IMR-90 (cell line): ENCODE measurements at regions not wholly inside any gene's neighbourhood (a gene's known extent, or its start where the extent isn't known, plus 50 kb on each side); places are given as distances from the start of the nearest gene placed in this dataset.
A peak's percentile ranks its signal among the peaks of the same experiment; 100 is the strongest.

Experiments
- ATAC-seq: fragments of 200-7000 bp; cut with Tn5 transposase; 2 replicates; pipeline ENCODE4 v1.9.1; 2020; ENCODE audit warnings: low read depth, mild to moderate bottlenecking, moderate library complexity
- BruUV-seq: library from RNA; stranded (reverse); fragments of 400-500 nt; replicated peaks from 2 replicates; lab custom pipeline; 2021; lab: Mats Ljungman, UMichigan
- CTCF ChIA-PET: fragments of 300-600 bp; formaldehyde crosslinking; extraction: SDS; loops from one replicate; lab custom pipeline; 2021; ENCODE audit warnings: antibody characterized with exemption; lab: Yijun Ruan, JAX
- POLR2A ChIA-PET: fragments of 300-600 bp; sonication (Branson Sonifier 250); formaldehyde crosslinking; loops from one replicate; lab custom pipeline; 2022; ENCODE audit warnings: antibody characterized with exemption; ENCODE audit not compliant: unreplicated experiment; lab: Charles Lee
- DNase-seq: peaks from one replicate; pipeline ENCODE4 v3.0.0; 2013
- H2AFZ ChIP-seq: replicated peaks from 2 replicates; pipeline ENCODE3; 2013; ENCODE audit warnings: low read length, mild to moderate bottlenecking; ENCODE audit not compliant: poor library complexity
- H2AK5ac ChIP-seq: 2 replicates; pipeline ENCODE4 v1.6.1; 2013; ENCODE audit warnings: low read depth, low read length, inconsistent platforms
- H2AK9ac ChIP-seq: replicated peaks from 2 replicates; pipeline ENCODE3; 2013; ENCODE audit warnings: mild to moderate bottlenecking, low read depth, low read length, moderate library complexity; ENCODE audit not compliant: poor library complexity
- H2BK120ac ChIP-seq: 2 replicates; pipeline ENCODE4 v1.6.1; 2013; ENCODE audit warnings: low read depth, low read length, inconsistent platforms
- H2BK15ac ChIP-seq: 3 replicates; pipeline ENCODE4 v1.6.1; 2013; ENCODE audit warnings: low read depth, low read length, inconsistent platforms
- H2BK20ac ChIP-seq: 2 replicates; pipeline ENCODE4 v1.6.1; 2013; ENCODE audit warnings: low read depth, mild to moderate bottlenecking, inconsistent platforms, low read length, moderate library complexity
- H2BK5ac ChIP-seq: 2 replicates; pipeline ENCODE4 v1.6.1; 2013; ENCODE audit warnings: mild to moderate bottlenecking, low read depth, low read length, inconsistent platforms; ENCODE audit not compliant: poor library complexity, severe bottlenecking
- H3K14ac ChIP-seq: replicated peaks from 2 replicates; pipeline ENCODE4 v1.6.1; 2013; ENCODE audit warnings: low read depth, low read length, inconsistent platforms
- H3K18ac ChIP-seq: 2 replicates; pipeline ENCODE4 v1.6.1; 2013; ENCODE audit warnings: low read depth, low read length, control low read depth
- H3K23ac ChIP-seq: 2 replicates; pipeline ENCODE4 v1.6.1; 2013; ENCODE audit warnings: low read depth, low read length, inconsistent platforms
- H3K27ac ChIP-seq: 2 replicates; pipeline ENCODE4 v1.5.1; 2013; ENCODE audit warnings: mild to moderate bottlenecking, control low read depth, low read length; ENCODE audit not compliant: insufficient read depth
- H3K27me3 ChIP-seq: 2 replicates; pipeline ENCODE4 v1.6.1; 2013; ENCODE audit warnings: low read length; ENCODE audit not compliant: control insufficient read depth, insufficient read depth
- H3K36me3 ChIP-seq: 2 replicates; pipeline ENCODE4 v1.6.1; 2013; ENCODE audit warnings: low read length, mixed read lengths; ENCODE audit not compliant: control insufficient read depth, insufficient read depth
- H3K4ac ChIP-seq: 2 replicates; pipeline ENCODE4 v1.6.1; 2013; ENCODE audit warnings: low read depth, low read length, inconsistent platforms
- H3K4me1 ChIP-seq: 2 replicates; pipeline ENCODE4 v1.6.1; 2013; ENCODE audit warnings: low read length, mixed read lengths; ENCODE audit not compliant: control insufficient read depth, insufficient read depth
- H3K4me2 ChIP-seq: 2 replicates; pipeline ENCODE4 v1.6.1; 2013; ENCODE audit warnings: low read depth, mild to moderate bottlenecking, control low read depth, low read length, moderate library complexity
- H3K4me3 ChIP-seq: 2 replicates; pipeline ENCODE4 v1.5.1; 2013; ENCODE audit warnings: low read depth, mild to moderate bottlenecking, control low read depth, low read length, moderate library complexity; ENCODE audit not compliant: insufficient read depth
- H3K56ac ChIP-seq: 2 replicates; pipeline ENCODE4 v1.6.1; 2013; ENCODE audit warnings: low read length, inconsistent platforms; ENCODE audit not compliant: insufficient read depth; ENCODE audit errors: extremely low read depth
- H3K79me1 ChIP-seq, 2 experiments: 2 replicates each; pipeline ENCODE4 v1.6.1; 2013; ENCODE audit warnings: low read length in 2 of 2, inconsistent platforms in 1 of 2, low read depth in 1 of 2
- H3K9ac ChIP-seq: 2 replicates; pipeline ENCODE4 v1.6.1; 2013; ENCODE audit warnings: low read depth, low read length, control low read depth
- H3K9me1 ChIP-seq: 2 replicates; pipeline ENCODE4 v1.6.1; 2013; ENCODE audit warnings: low read length, inconsistent platforms; ENCODE audit not compliant: insufficient read depth
- H3K9me3 ChIP-seq: 2 replicates; pipeline ENCODE4 v1.6.1; 2013; ENCODE audit warnings: low read length; ENCODE audit not compliant: control insufficient read depth, insufficient read depth
- H4K20me1 ChIP-seq: 2 replicates; pipeline ENCODE4 v1.6.1; 2013; ENCODE audit warnings: low read length, inconsistent platforms; ENCODE audit not compliant: insufficient read depth
- H4K5ac ChIP-seq: 2 replicates; pipeline ENCODE4 v1.6.1; 2013; ENCODE audit warnings: mild to moderate bottlenecking, low read depth, low read length, control low read depth
- H4K8ac ChIP-seq, 2 experiments: 2 replicates each; pipeline ENCODE4 v1.6.1; 2013; ENCODE audit warnings: low read depth in 2 of 2, low read length in 2 of 2, control low read depth in 1 of 2, inconsistent platforms in 1 of 2
- H4K91ac ChIP-seq: 2 replicates; pipeline ENCODE4 v1.6.1; 2013; ENCODE audit warnings: low read depth, low read length, inconsistent platforms; ENCODE audit not compliant: insufficient read depth
- BHLHE40 ChIP-seq: fragments of 150-350 bp; IDR thresholded peaks from 2 replicates; pipeline ENCODE4 v1.6.1; 2016; ENCODE audit warnings: mild to moderate bottlenecking, low read depth, low read length
- CHD1 ChIP-seq: IDR thresholded peaks from 2 replicates; pipeline ENCODE4 v1.6.1; 2012; ENCODE audit warnings: low read depth, low read length, improper control_type of control experiment
- CTCF ChIP-seq: conservative IDR thresholded peaks from 2 replicates; pipeline ENCODE4 v1.5.1; 2012; ENCODE audit warnings: mild to moderate bottlenecking, low read depth, low read length, improper control_type of control experiment
- ELK1 ChIP-seq: fragments of 150-350 bp; IDR thresholded peaks from 2 replicates; pipeline ENCODE4 v1.6.1; 2016; ENCODE audit warnings: low read depth, mild to moderate bottlenecking, low read length, moderate library complexity, borderline replicate concordance
- FOS ChIP-seq: fragments of 150-350 bp; IDR thresholded peaks from 2 replicates; pipeline ENCODE4 v1.6.1; 2016; ENCODE audit warnings: low read depth, low read length
- MAFK ChIP-seq: IDR thresholded peaks from 2 replicates; pipeline ENCODE4 v1.6.1; 2012; ENCODE audit warnings: low read depth, low read length, improper control_type of control experiment
- MAZ ChIP-seq: IDR thresholded peaks from 2 replicates; pipeline ENCODE4 v1.6.1; 2012; ENCODE audit warnings: low read depth, mild to moderate bottlenecking, low read length, improper control_type of control experiment, moderate library complexity, borderline replicate concordance
- MXI1 ChIP-seq: IDR thresholded peaks from 2 replicates; pipeline ENCODE4 v1.6.1; 2012; ENCODE audit warnings: low read depth, mild to moderate bottlenecking, low read length, moderate library complexity, borderline replicate concordance
- NFE2L2 ChIP-seq: fragments of 150-350 bp; IDR thresholded peaks from 2 replicates; pipeline ENCODE4 v1.6.1; 2016; ENCODE audit warnings: low read depth, mild to moderate bottlenecking, low read length
- POLR2A ChIP-seq: IDR thresholded peaks from 2 replicates; pipeline ENCODE4 v1.6.1; 2012; ENCODE audit warnings: mild to moderate bottlenecking, low read depth, low read length
- RAD21 ChIP-seq: IDR thresholded peaks from 2 replicates; pipeline ENCODE4 v1.6.1; 2012; ENCODE audit warnings: low read length, improper control_type of control experiment
- RCOR1 ChIP-seq: IDR thresholded peaks from 2 replicates; pipeline ENCODE4 v1.6.1; 2012; ENCODE audit warnings: mild to moderate bottlenecking, low read length, improper control_type of control experiment; ENCODE audit not compliant: insufficient replicate concordance
- RFX5 ChIP-seq: IDR thresholded peaks from 2 replicates; pipeline ENCODE4 v1.8.0; 2012; ENCODE audit warnings: low read depth, mild to moderate bottlenecking, low read length, moderate library complexity
- SMC3 ChIP-seq: fragments of 150-350 bp; IDR thresholded peaks from 2 replicates; pipeline ENCODE4 v1.6.1; 2016; ENCODE audit warnings: low read depth, mild to moderate bottlenecking, antibody characterized with exemption, low read length, moderate library complexity
- USF2 ChIP-seq: fragments of 150-350 bp; IDR thresholded peaks from 2 replicates; pipeline ENCODE4 v1.6.1; 2017; ENCODE audit warnings: mild to moderate bottlenecking, antibody characterized with exemption, low read length, low read depth
- WGBS, 2 experiments: methylation state at CpG; one replicate each; pipeline versions ENCODE4 v1.1.5 to v1.1.7; 2013; ENCODE audit warnings: missing lambda C conversion rate in 2 of 2; ENCODE audit not compliant: insufficient read length in 1 of 2; ENCODE audit errors: extremely low coverage in 2 of 2; 5-methylcytosine and 5-hydroxymethylcytosine counted together
- dilution Hi-C: fragments of 300-500 bp; cut with HindIII; formaldehyde crosslinking; loops from one replicate; pipeline ENCODE4 v1.14.3; 2018; ENCODE audit warnings: low sequenced_read_pairs; ENCODE audit not compliant: unreplicated experiment
- in situ Hi-C: fragments of 300-500 bp; cut with MboI; formaldehyde crosslinking; loops from 3 replicates; pipeline ENCODE4 v1.14.3; 2019; ENCODE audit warnings: low sequenced_read_pairs, inconsistent platforms, mixed read lengths
- intact Hi-C: fragments of 100-400 bp; cut with micrococcal nuclease; formaldehyde crosslinking; loops from 2 replicates; pipeline ENCODE4 v1.10.0; 2022

- Histone ChIP-seq H2BK20ac (peak overlapping the region; percentile 88), H3K4me3 (no peak overlapping the region), H2BK5ac (peak overlapping the region; percentile 96), H3K27ac (peak overlapping the region; percentile 25; the same call in 1 of the 2 replicates), H3K4ac (peak overlapping the region; percentile 95), H3K9me1 (0 out of 2 replicates have a peak, but pooled peaks cover 2% of the 10 kb centered on the region), H3K4me1 (peaks cover 8% of the 10 kb centered on the region), H2AK9ac (no peak overlapping the region), H3K18ac (peak overlapping the region; percentile 97; the same call in 1 of the 2 replicates), H3K14ac (peak overlapping the region; percentile 23; the same call in 1 of the 2 replicates), H4K5ac (peak overlapping the region; percentile 37; the same call in 1 of the 2 replicates), H2AFZ (peak overlapping the region; percentile 35), H4K91ac (peak overlapping the region; percentile 97), H3K4me2 (no peak overlapping the region), H3K79me1 (0 out of 4 replicates have a peak, but pooled peaks cover 0 to 4% of the 10 kb centered on the region in 2 experiments), H3K27me3 (no peaks in the 10 kb centered on the region), H3K9ac (no peak overlapping the region), H2AK5ac (peak overlapping the region; percentile 80), H3K56ac (0 out of 2 replicates have a peak overlapping the region, but pooled peaks have one; percentile 7), H3K9me3 (no peaks in the 10 kb centered on the region), H2BK15ac (peak overlapping the region; percentile 95), H2BK120ac (peak overlapping the region; percentile 93), H4K20me1 (no peaks in the 10 kb centered on the region), H4K8ac (peak overlapping the region; percentile 91 to 94), H3K23ac (peak overlapping the region; percentile 58; the same call in 1 of the 2 replicates), H3K36me3 (no peaks in the 10 kb centered on the region)
- POLR2A ChIA-PET = no interaction called here
- intact Hi-C loops (no loop called here), dilution Hi-C loops (no loop called here), in situ Hi-C loops (no loop called here)
- no TSS peak for BruUV-seq
- CTCF ChIA-PET = interaction anchor here (1.1 kb wide), 1 partner anchor 58 kb away, joined by 3 read pairs; no protein-coding TSS in a partner anchor
- DNase-seq = no peak
- WGBS, 2 experiments = 80% methylated on average over 2 of the region's 5 CpGs; no CpG with 5 or more reads in 1 of the 2 experiments
- no peak for ATAC-seq
- TF ChIP-seq CTCF = no peak
- no peak for TF ChIP-seq FOS
- no peak for TF ChIP-seq RAD21
- TF ChIP-seq MXI1 = no peak
- TF ChIP-seq RFX5 = no peak
- TF ChIP-seq MAZ = no peak
- TF ChIP-seq NFE2L2 = no peak
- no peak for TF ChIP-seq MAFK
- no peak for TF ChIP-seq RCOR1
- no peak for TF ChIP-seq POLR2A
- no peak for TF ChIP-seq ELK1
- no peak for TF ChIP-seq USF2
- no peak for TF ChIP-seq SMC3
- TF ChIP-seq BHLHE40 = no peak
- TF ChIP-seq CHD1 = no peak
Observed at GRCh38 chr5:53397141-53397757, 83.2 kb upstream of the FST start.
